Left kidney (tissue), 1 donor: ENCODE measurements at regions not wholly inside any gene's neighbourhood (a gene's known extent, or its start where the extent isn't known, plus 50 kb on each side); places are given as distances from the start of the nearest gene placed in this dataset.

ENCODE experiments used
- DNase-seq: peaks from one replicate; pipeline ENCODE4 v3.0.0-alpha.2; 2013

GRCh38 chr6:115717472-115717871 lies 343.2 kb downstream of the FRK start:
- DNase-seq, result no peak

GRCh38 chr6:115717062-115717461 lies 343.6 kb downstream of the FRK start:
- peak; percentile 14 for DNase-seq

GRCh38 chr6:115712291-115712961 lies 348.3 kb downstream of the FRK start:
- peak; percentile 12 for DNase-seq

GRCh38 chr6:115708850-115709249 lies 351.8 kb downstream of the FRK start:
- DNase-seq, result no peak

- DNase-seq, result no peak
Measured at GRCh38 chr6:115706981-115707380, 353.7 kb downstream of the FRK start.

GRCh38 chr6:115706324-115706723 lies 354.4 kb downstream of the FRK start:
- DNase-seq, result no peak

- no peak for DNase-seq
Measured at GRCh38 chr6:115704028-115704427, 356.7 kb downstream of the FRK start.

GRCh38 chr6:115691433-115691832 lies 369.3 kb downstream of the FRK start:
- no peak for DNase-seq

- DNase-seq, result no peak
Measured at GRCh38 chr6:115690854-115691253, 369.8 kb downstream of the FRK start.

GRCh38 chr6:115681978-115682775 lies 378.5 kb downstream of the FRK start:
- no peak for DNase-seq

GRCh38 chr6:115680621-115681020 lies 380.1 kb downstream of the FRK start:
- no peak for DNase-seq

GRCh38 chr6:115677198-115677597 lies 383.5 kb downstream of the FRK start:
- no peak for DNase-seq

- no peak for DNase-seq
Measured at GRCh38 chr6:115675443-115675842, 385.2 kb downstream of the FRK start.

- no peak for DNase-seq
Measured at GRCh38 chr6:115668781-115669180, 391.9 kb downstream of the FRK start.

- DNase-seq, result no peak
Measured at GRCh38 chr6:115668211-115668610, 392.5 kb downstream of the FRK start.

- no peak for DNase-seq
Measured at GRCh38 chr6:115667478-115668026, 393.1 kb downstream of the FRK start.

- DNase-seq, result no peak
Measured at GRCh38 chr6:115666997-115667396, 393.7 kb downstream of the FRK start.

- DNase-seq, result no peak
Measured at GRCh38 chr6:115665310-115665709, 395.4 kb downstream of the FRK start.

GRCh38 chr6:115663681-115664080 lies 397.0 kb downstream of the FRK start:
- no peak for DNase-seq

- DNase-seq, result no peak
Measured at GRCh38 chr6:115643762-115644161, 416.9 kb downstream of the FRK start.

GRCh38 chr6:115634887-115635286 lies 425.8 kb downstream of the FRK start:
- DNase-seq, result no peak

GRCh38 chr6:115634131-115634530 lies 426.6 kb downstream of the FRK start:
- no peak for DNase-seq

- DNase-seq, result no peak
Measured at GRCh38 chr6:115631028-115631427, 429.7 kb downstream of the FRK start.
